ENCODE measurements at regions not wholly inside any gene's neighbourhood (a gene's known extent, or its start where the extent isn't known, plus 50 kb on each side); places are given as distances from the start of the nearest gene placed in this dataset.

DNA sequence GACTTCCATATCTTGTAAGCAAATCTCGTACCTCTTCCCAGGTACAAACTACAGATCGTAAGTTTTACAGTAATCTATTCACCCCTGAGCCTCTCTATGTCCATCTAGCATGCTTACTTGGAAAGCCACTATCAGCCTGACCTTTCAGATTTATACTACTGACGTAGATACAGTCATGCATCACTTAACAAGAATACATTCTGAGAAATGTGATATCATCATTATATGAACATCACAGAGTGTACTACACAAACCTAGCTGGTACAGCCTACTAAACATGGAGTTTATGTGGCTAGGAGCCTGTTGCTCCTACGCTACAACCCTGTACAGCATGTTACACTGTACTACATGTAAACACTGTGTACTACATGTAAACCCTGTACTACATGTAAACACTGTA, 293.2 kb upstream of the ZNF804A start:
- H2AFZ ChIP-seq (ENCODE audit: low read depth): no peak overlapping the region
- no peaks in the 10 kb centered on the region for H3K4me1 ChIP-seq (ENCODE audit: control insufficient read depth in 1 of 2, insufficient read depth in 2 of 2, low read depth in 1 of 2, low read length in 1 of 2)
- no peaks in the 10 kb centered on the region for H3K9me2 ChIP-seq
- H3K27me3 ChIP-seq (ENCODE audit: insufficient read depth): no peaks in the 10 kb centered on the region
- H3K4me2 ChIP-seq: no peak overlapping the region
- no peak overlapping the region for H3K27ac ChIP-seq (ENCODE audit: low read depth in 2 of 2, low read length in 1 of 2)
- CTCF ChIA-PET: no interaction called here
- H3K9me3 ChIP-seq: no peaks in the 10 kb centered on the region
- TF ChIP-seq, protein P1, sequence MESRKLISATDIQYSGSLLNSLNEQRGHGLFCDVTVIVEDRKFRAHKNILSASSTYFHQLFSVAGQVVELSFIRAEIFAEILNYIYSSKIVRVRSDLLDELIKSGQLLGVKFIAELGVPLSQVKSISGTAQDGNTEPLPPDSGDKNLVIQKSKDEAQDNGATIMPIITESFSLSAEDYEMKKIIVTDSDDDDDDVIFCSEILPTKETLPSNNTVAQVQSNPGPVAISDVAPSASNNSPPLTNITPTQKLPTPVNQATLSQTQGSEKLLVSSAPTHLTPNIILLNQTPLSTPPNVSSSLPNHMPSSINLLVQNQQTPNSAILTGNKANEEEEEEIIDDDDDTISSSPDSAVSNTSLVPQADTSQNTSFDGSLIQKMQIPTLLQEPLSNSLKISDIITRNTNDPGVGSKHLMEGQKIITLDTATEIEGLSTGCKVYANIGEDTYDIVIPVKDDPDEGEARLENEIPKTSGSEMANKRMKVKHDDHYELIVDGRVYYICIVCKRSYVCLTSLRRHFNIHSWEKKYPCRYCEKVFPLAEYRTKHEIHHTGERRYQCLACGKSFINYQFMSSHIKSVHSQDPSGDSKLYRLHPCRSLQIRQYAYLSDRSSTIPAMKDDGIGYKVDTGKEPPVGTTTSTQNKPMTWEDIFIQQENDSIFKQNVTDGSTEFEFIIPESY (IDR thresholded peaks at IDR 0.05; ENCODE audit: borderline replicate concordance, low read depth): no peak
- TF ChIP-seq ELF1 (IDR thresholded peaks at IDR 0.05): no peak
- TF ChIP-seq TCF12 (IDR thresholded peaks at IDR 0.05): no peak
- no peak for TF ChIP-seq GABPA (IDR thresholded peaks at IDR 0.05; ENCODE audit: low read depth)
- TF ChIP-seq TEAD4 (IDR thresholded peaks at IDR 0.05; ENCODE audit: borderline replicate concordance, insufficient read depth): no peak
- TF ChIP-seq, protein P2, sequence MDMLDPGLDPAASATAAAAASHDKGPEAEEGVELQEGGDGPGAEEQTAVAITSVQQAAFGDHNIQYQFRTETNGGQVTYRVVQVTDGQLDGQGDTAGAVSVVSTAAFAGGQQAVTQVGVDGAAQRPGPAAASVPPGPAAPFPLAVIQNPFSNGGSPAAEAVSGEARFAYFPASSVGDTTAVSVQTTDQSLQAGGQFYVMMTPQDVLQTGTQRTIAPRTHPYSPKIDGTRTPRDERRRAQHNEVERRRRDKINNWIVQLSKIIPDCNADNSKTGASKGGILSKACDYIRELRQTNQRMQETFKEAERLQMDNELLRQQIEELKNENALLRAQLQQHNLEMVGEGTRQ (IDR thresholded peaks at IDR 0.05; ENCODE audit: borderline replicate concordance, low read depth, low read length): no peak
- no peak for TF ChIP-seq JUND (IDR thresholded peaks at IDR 0.05)
- TF ChIP-seq YY1 (IDR thresholded peaks at IDR 0.05; ENCODE audit: low read depth): no peak
- TF ChIP-seq, protein P3, sequence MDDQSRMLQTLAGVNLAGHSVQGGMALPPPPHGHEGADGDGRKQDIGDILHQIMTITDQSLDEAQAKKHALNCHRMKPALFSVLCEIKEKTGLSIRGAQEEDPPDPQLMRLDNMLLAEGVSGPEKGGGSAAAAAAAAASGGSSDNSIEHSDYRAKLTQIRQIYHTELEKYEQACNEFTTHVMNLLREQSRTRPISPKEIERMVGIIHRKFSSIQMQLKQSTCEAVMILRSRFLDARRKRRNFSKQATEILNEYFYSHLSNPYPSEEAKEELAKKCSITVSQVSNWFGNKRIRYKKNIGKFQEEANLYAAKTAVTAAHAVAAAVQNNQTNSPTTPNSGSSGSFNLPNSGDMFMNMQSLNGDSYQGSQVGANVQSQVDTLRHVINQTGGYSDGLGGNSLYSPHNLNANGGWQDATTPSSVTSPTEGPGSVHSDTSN (IDR thresholded peaks at IDR 0.05): no peak
- TF ChIP-seq EZH2phosphoT487 (IDR thresholded peaks at IDR 0.05; ENCODE audit: borderline replicate concordance, low read depth): no peak
- TF ChIP-seq, protein P4, sequence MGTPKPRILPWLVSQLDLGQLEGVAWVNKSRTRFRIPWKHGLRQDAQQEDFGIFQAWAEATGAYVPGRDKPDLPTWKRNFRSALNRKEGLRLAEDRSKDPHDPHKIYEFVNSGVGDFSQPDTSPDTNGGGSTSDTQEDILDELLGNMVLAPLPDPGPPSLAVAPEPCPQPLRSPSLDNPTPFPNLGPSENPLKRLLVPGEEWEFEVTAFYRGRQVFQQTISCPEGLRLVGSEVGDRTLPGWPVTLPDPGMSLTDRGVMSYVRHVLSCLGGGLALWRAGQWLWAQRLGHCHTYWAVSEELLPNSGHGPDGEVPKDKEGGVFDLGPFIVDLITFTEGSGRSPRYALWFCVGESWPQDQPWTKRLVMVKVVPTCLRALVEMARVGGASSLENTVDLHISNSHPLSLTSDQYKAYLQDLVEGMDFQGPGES (IDR thresholded peaks at IDR 0.05; ENCODE audit: low read depth, low read length): no peak
- no peak for TF ChIP-seq POLR2AphosphoS5 (IDR thresholded peaks at IDR 0.05; ENCODE audit: low read depth, low read length)
- TF ChIP-seq TAF1 (IDR thresholded peaks at IDR 0.05; ENCODE audit: borderline replicate concordance, low read depth, low read length): no peak
- TF ChIP-seq, protein P5, sequence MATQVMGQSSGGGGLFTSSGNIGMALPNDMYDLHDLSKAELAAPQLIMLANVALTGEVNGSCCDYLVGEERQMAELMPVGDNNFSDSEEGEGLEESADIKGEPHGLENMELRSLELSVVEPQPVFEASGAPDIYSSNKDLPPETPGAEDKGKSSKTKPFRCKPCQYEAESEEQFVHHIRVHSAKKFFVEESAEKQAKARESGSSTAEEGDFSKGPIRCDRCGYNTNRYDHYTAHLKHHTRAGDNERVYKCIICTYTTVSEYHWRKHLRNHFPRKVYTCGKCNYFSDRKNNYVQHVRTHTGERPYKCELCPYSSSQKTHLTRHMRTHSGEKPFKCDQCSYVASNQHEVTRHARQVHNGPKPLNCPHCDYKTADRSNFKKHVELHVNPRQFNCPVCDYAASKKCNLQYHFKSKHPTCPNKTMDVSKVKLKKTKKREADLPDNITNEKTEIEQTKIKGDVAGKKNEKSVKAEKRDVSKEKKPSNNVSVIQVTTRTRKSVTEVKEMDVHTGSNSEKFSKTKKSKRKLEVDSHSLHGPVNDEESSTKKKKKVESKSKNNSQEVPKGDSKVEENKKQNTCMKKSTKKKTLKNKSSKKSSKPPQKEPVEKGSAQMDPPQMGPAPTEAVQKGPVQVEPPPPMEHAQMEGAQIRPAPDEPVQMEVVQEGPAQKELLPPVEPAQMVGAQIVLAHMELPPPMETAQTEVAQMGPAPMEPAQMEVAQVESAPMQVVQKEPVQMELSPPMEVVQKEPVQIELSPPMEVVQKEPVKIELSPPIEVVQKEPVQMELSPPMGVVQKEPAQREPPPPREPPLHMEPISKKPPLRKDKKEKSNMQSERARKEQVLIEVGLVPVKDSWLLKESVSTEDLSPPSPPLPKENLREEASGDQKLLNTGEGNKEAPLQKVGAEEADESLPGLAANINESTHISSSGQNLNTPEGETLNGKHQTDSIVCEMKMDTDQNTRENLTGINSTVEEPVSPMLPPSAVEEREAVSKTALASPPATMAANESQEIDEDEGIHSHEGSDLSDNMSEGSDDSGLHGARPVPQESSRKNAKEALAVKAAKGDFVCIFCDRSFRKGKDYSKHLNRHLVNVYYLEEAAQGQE (IDR thresholded peaks at IDR 0.05; ENCODE audit: low read depth, low read length): no peak
- POLR2A ChIA-PET: no interaction called here
- WGBS (ENCODE audit: low lambda C conversion rate): 65% methylated on average over 4 of the region's 4 CpGs
- H3K4me3 ChIP-seq (ENCODE audit: low read depth in 2 of 2, low read length in 1 of 2): no peak overlapping the region
- no peaks in the 10 kb centered on the region for H3K36me3 ChIP-seq (replicated peaks in 1 of 2; ENCODE audit: control insufficient read depth in 1 of 2, insufficient read depth in 2 of 2, low read length in 1 of 2)
- no peaks in the 10 kb centered on the region for H3K79me2 ChIP-seq (ENCODE audit: insufficient read depth)
- no peak overlapping the region for H3K9ac ChIP-seq
- DNase-seq: no peak
- H3F3A ChIP-seq (replicated peaks; ENCODE audit: insufficient read depth): no peaks in the 10 kb centered on the region
- no peaks in the 10 kb centered on the region for H4K20me1 ChIP-seq (ENCODE audit: insufficient read depth)

Data from SK-N-SH (cell line).